ENCODE measurements at regions not wholly inside any gene's neighbourhood (a gene's known extent, or its start where the extent isn't known, plus 50 kb on each side); places are given as distances from the start of the nearest gene placed in this dataset.

DNA sequence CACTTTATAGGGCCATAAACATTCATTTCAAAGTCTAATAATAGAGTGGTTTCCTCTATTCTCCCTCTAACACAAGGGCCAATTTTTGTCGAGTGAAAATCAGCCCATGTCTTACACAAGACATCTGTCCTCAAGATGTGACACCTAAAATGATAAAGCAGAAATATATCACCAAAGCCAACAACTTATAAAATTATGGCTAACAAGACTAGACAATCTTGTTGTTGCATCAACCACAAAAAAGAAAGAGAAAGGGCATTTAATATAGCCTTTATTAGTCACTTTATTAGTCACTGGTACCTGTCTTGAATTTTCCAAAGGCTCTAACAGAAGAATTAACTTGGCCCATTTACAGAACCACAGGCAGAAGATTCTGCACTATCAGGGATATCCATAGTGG lies 161.6 kb downstream of the SMIM20 start:
- Histone ChIP-seq H3K14ac (ENCODE audit: insufficient read length) (no peak overlapping the region), H3K9me3 (ENCODE audit: insufficient read depth in 2 of 2, low read depth in 1 of 2, low read length in 1 of 2) (no peaks in the 10 kb centered on the region; a peak in 2 of 4 replicates), H3K23me2 (ENCODE audit: low read depth, low read length) (no peaks in the 10 kb centered on the region), H3K4me1 (replicated peaks in 1 of 4; ENCODE audit: control insufficient read depth in 3 of 4, insufficient read depth in 4 of 4, low read length in 3 of 4) (peaks cover 0 to 4% (median 0%) of the 10 kb centered on the region in 4 experiments; a peak in 2 of 7 replicates), H3K56ac (replicated peaks; ENCODE audit: insufficient read length, low read depth, low read length) (no peak overlapping the region), H3K9ac (replicated peaks in 1 of 4; ENCODE audit: extremely low read depth in 1 of 4, low read depth in 3 of 4, low read length in 3 of 4) (no peak overlapping the region), H3K4ac (replicated peaks; ENCODE audit: insufficient read length, low read depth, low read length) (no peak overlapping the region), H3K23ac (ENCODE audit: insufficient read length) (no peak overlapping the region), H3K27me3 (replicated peaks in 1 of 4; ENCODE audit: control insufficient read depth in 3 of 4, extremely low read depth in 1 of 4, insufficient read depth in 3 of 4, low read length in 3 of 4) (no peaks in the 10 kb centered on the region), H2BK12ac (ENCODE audit: low read depth, low read length) (no peak overlapping the region), H4K20me1 (replicated peaks in 1 of 2; ENCODE audit: control insufficient read depth in 1 of 2, insufficient read depth in 2 of 2, low read length in 2 of 2) (no peaks in the 10 kb centered on the region), H4K8ac (ENCODE audit: extremely low read depth, insufficient read depth, low read length) (no peak overlapping the region), H3K79me2 (ENCODE audit: control insufficient read depth in 1 of 2, insufficient read depth in 2 of 2, low read length in 2 of 2) (no peaks in the 10 kb centered on the region), H3K4me3 (ENCODE audit: extremely low read depth in 1 of 4, insufficient read depth in 2 of 4, low read depth in 3 of 4, low read length in 4 of 4) (no peak overlapping the region), H3K79me1 (ENCODE audit: low read depth, low read length) (no peaks in the 10 kb centered on the region), H2BK5ac (ENCODE audit: low read depth, low read length) (no peak overlapping the region), H4K5ac (ENCODE audit: insufficient read length, low read depth, low read length) (no peak overlapping the region), H3K4me2 (ENCODE audit: insufficient read depth in 1 of 2, low read depth in 2 of 2, low read length in 2 of 2) (no peak overlapping the region), H3K36me3 (ENCODE audit: control insufficient read depth in 2 of 4, insufficient read depth in 4 of 4, low read length in 3 of 4) (no peaks in the 10 kb centered on the region), H2AK5ac (ENCODE audit: low read depth, low read length) (no peak overlapping the region), H2AFZ (ENCODE audit: low read length) (no peak overlapping the region), H3K18ac (ENCODE audit: extremely low read depth, low read length) (no peak overlapping the region), H2BK15ac (ENCODE audit: low read length) (no peak overlapping the region), H2BK120ac (replicated peaks; ENCODE audit: low read depth, low read length) (no peak overlapping the region), H4K91ac (replicated peaks; ENCODE audit: insufficient read length, low read length) (no peak overlapping the region), H2BK20ac (ENCODE audit: low read length) (no peak overlapping the region), H3K27ac (ENCODE audit: low read depth, low read length) (no peak overlapping the region)
- 92% methylated on average over 1 of the region's 1 CpG; no CpG with 5 or more reads in 1 of the 2 experiments for WGBS, 2 experiments (ENCODE audit: extremely low coverage in 1 of 2, insufficient coverage in 1 of 2, insufficient read length in 1 of 2, insufficient replicate concordance in 2 of 2, low coverage in 1 of 2, low lambda C conversion rate in 2 of 2, missing lambda C conversion rate in 1 of 2)
- no peak for DNase-seq (ENCODE audit: low read depth in 1 of 2, low spot score in 2 of 2)
- CTCF ChIA-PET (ENCODE audit: partially characterized antibody) = interaction anchor here (0.7 to 2.6 kb wide), 5 partner anchors 9 to 951 kb away, joined by 3 to 9 read pairs (median 4); no protein-coding TSS in a partner anchor
- POLR2A ChIA-PET (ENCODE audit: partially characterized antibody) = interaction anchor here (0.6 to 2.4 kb wide), 2 partner anchors 46 to 287 kb away, joined by 3 to 8 read pairs; no protein-coding TSS in a partner anchor
- no peak for FAIRE-seq
- TF ChIP-seq, protein P1, sequence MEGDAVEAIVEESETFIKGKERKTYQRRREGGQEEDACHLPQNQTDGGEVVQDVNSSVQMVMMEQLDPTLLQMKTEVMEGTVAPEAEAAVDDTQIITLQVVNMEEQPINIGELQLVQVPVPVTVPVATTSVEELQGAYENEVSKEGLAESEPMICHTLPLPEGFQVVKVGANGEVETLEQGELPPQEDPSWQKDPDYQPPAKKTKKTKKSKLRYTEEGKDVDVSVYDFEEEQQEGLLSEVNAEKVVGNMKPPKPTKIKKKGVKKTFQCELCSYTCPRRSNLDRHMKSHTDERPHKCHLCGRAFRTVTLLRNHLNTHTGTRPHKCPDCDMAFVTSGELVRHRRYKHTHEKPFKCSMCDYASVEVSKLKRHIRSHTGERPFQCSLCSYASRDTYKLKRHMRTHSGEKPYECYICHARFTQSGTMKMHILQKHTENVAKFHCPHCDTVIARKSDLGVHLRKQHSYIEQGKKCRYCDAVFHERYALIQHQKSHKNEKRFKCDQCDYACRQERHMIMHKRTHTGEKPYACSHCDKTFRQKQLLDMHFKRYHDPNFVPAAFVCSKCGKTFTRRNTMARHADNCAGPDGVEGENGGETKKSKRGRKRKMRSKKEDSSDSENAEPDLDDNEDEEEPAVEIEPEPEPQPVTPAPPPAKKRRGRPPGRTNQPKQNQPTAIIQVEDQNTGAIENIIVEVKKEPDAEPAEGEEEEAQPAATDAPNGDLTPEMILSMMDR (IDR thresholded peaks at IDR 0.05; ENCODE audit: control extremely low read depth in 1 of 3, insufficient read depth in 1 of 3, low read depth in 1 of 3, low read length in 3 of 3) = no peak
- TF ChIP-seq ATF3 (IDR thresholded peaks at IDR 0.05; ENCODE audit: insufficient read depth, low read depth, low read length) (no peak), TAF7 (optimal IDR thresholded peaks at IDR 0.05; ENCODE audit: borderline replicate concordance, low read depth, low read length) (no peak), RXRA (IDR thresholded peaks at IDR 0.05; ENCODE audit: insufficient read depth, low read depth, low read length) (no peak), KDM4A (IDR thresholded peaks at IDR 0.05; ENCODE audit: low read depth, low read length, severe bottlenecking) (no peak), HDAC2 (IDR thresholded peaks at IDR 0.05; ENCODE audit: borderline replicate concordance in 1 of 2, low read depth in 2 of 2, low read length in 2 of 2) (no peak), GTF2F1 (IDR thresholded peaks at IDR 0.05; ENCODE audit: borderline replicate concordance, low read depth, low read length) (no peak), TEAD4 (IDR thresholded peaks at IDR 0.05; ENCODE audit: low read depth, low read length) (no peak), CTBP2 (IDR thresholded peaks at IDR 0.05; ENCODE audit: borderline replicate concordance, insufficient read depth, insufficient read length, low read length) (no peak), NANOG (IDR thresholded peaks at IDR 0.05; ENCODE audit: insufficient read depth, low read depth, low read length, poor library complexity, severe bottlenecking) (no peak)

Measured in H1 (cell line).